Sigmoid colon (tissue), 6 donors: ENCODE measurements at regions not wholly inside any gene's neighbourhood (a gene's known extent, or its start where the extent isn't known, plus 50 kb on each side); places are given as distances from the start of the nearest gene placed in this dataset.

Experiments
- DNase-seq: peaks from one replicate; pipeline ENCODE4 v3.0.0-alpha.2; 2019
- H3K27ac ChIP-seq, 4 donors: fragments of 200-600 bp; sonication (generic); one replicate each; pipeline ENCODE4 v1.5.1; 2016 to 2019; ENCODE audit warnings: mild to moderate bottlenecking in 1 of 4
- H3K27me3 ChIP-seq, 3 donors: fragments of 200-600 bp; sonication (generic); one replicate each; pipeline ENCODE4 v1.5.1; 2019; ENCODE audit warnings: mild to moderate bottlenecking in 1 of 3
- H3K36me3 ChIP-seq, 4 donors: fragments of 200-600 bp; sonication (generic); one replicate each; pipeline ENCODE4 v1.5.1; 2016 to 2019
- H3K4me1 ChIP-seq, 4 donors: fragments of 200-600 bp; sonication (generic); one replicate each; pipeline ENCODE4 v1.5.1; 2017 to 2019
- H3K4me3 ChIP-seq, 4 donors: fragments of 200-600 bp; sonication (generic); one replicate each; pipeline ENCODE4 v1.5.1; 2017 to 2019; ENCODE audit warnings: mild to moderate bottlenecking in 2 of 4, moderate library complexity in 1 of 4
- H3K9me3 ChIP-seq, 4 donors: fragments of 200-600 bp in 3 of 4; sonication (generic) in 3 of 4; one replicate each; pipeline versions ENCODE4 v1.5.1 to v1.6.1; 2013 to 2019
- CTCF ChIP-seq, 4 experiments: fragments of 450-650 bp in 3 of 4; fragments of 200-600 bp in 1 of 4; IDR thresholded peaks; one replicate each; pipeline ENCODE4 v1.5.1; 2016 to 2019; ENCODE audit warnings: antibody characterized with exemption in 4 of 4, mild to moderate bottlenecking in 3 of 4, moderate library complexity in 2 of 4
- EP300 ChIP-seq, 4 donors: sonication (generic); formaldehyde crosslinking; IDR thresholded peaks; one replicate each; pipeline ENCODE4 v1.6.1; 2017; ENCODE audit warnings: antibody characterized with exemption in 4 of 4
- POLR2A ChIP-seq, 2 donors: fragments of 450-650 bp; IDR thresholded peaks; one replicate each; pipeline ENCODE4 v1.6.1; 2016; ENCODE audit warnings: antibody characterized with exemption in 2 of 2, mild to moderate bottlenecking in 2 of 2, moderate library complexity in 2 of 2
- POLR2AphosphoS5 ChIP-seq, 4 donors: sonication (generic); formaldehyde crosslinking; IDR thresholded peaks; one replicate each; pipeline ENCODE4 v1.6.1; 2017; ENCODE audit warnings: antibody characterized with exemption in 4 of 4
- WGBS, 2 donors: extraction: QIAGEN DNeasy Blood & Tissue Kit; methylation state at CpG; one replicate each; pipeline ENCODE4 v1.1.7; 2013; 5-methylcytosine and 5-hydroxymethylcytosine counted together
- intact Hi-C: fragments of 100-400 bp; cut with DNase I; formaldehyde crosslinking; loops from one replicate; pipeline ENCODE4 v1.15.1; 2023
- donor health status: healthy with polysubstance abuse.
- donor health status: healthy.

- Histone ChIP-seq H3K4me3 (no peak overlapping the region), H3K27ac (no peak overlapping the region), H3K27me3 (no peaks in the 10 kb centered on the region), H3K9me3 (no peaks in the 10 kb centered on the region), H3K4me1 (no peaks in the 10 kb centered on the region), H3K36me3 (no peaks in the 10 kb centered on the region)
- intact Hi-C loops: no loop called here
- no peak for TF ChIP-seq POLR2A (IDR thresholded peaks at IDR 0.05)
- no peak for TF ChIP-seq POLR2AphosphoS5 (IDR thresholded peaks at IDR 0.05)
- no peak for TF ChIP-seq CTCF (IDR thresholded peaks at IDR 0.05)
- TF ChIP-seq EP300 (IDR thresholded peaks at IDR 0.05): no peak
- WGBS, 2 donors: 51 to 73% methylated on average over 3 of the region's 3 CpGs
- no peak for DNase-seq
Observed at GRCh38 chr1:88530246-88530645, 153.8 kb upstream of the PKN2 start.

GRCh38 chr1:88537787-88538186, 146.3 kb upstream of the PKN2 start:
- 78 to 85% methylated on average over 3 of the region's 3 CpGs for WGBS, 2 donors
- Histone ChIP-seq H3K9me3 (no peaks in the 10 kb centered on the region), H3K4me3 (no peak overlapping the region), H3K27me3 (no peaks in the 10 kb centered on the region), H3K27ac (no peak overlapping the region), H3K4me1 (no peaks in the 10 kb centered on the region), H3K36me3 (no peaks in the 10 kb centered on the region)
- TF ChIP-seq POLR2AphosphoS5 (IDR thresholded peaks at IDR 0.05) (no peak), EP300 (IDR thresholded peaks at IDR 0.05) (no peak), POLR2A (IDR thresholded peaks at IDR 0.05) (no peak)
- DNase-seq: no peak
- intact Hi-C loops: no loop called here

GRCh38 chr1:88538222-88538899, 145.7 kb upstream of the PKN2 start:
- DNase-seq: no peak
- no peak overlapping the region for H3K4me3 ChIP-seq
- no peak for TF ChIP-seq POLR2A (IDR thresholded peaks at IDR 0.05)
- no peaks in the 10 kb centered on the region for H3K4me1 ChIP-seq
- intact Hi-C loops: no loop called here
- no peaks in the 10 kb centered on the region for H3K36me3 ChIP-seq
- WGBS, 2 donors: 66 to 71% methylated on average over 2 of the region's 2 CpGs
- H3K27me3 ChIP-seq: no peaks in the 10 kb centered on the region
- no peak overlapping the region for H3K27ac ChIP-seq
- H3K9me3 ChIP-seq: no peaks in the 10 kb centered on the region

DNA sequence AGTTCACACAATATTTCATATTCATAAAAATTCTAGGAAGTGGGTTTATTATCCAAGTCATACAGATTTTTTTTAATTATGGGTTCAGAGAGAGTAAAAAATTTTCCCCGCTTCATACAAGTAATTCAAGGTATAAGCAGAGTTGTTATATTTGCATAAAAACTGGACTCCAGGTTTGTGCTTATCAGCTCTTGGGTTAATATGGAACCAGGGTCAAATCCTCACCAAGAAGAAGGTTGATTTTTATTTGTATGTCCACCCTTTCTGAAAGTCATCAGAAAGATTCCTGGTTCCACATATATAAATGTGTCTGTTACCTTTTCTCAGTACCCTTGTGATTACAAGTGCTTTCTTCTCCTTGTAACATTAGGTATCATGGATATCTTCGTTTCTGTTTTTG, 143.8 kb upstream of the PKN2 start:
- 69 to 85% methylated on average over 2 of the region's 2 CpGs for WGBS, 2 donors
- Histone ChIP-seq H3K27ac (no peak overlapping the region), H3K4me3 (no peak overlapping the region), H3K4me1 (no peaks in the 10 kb centered on the region), H3K36me3 (no peaks in the 10 kb centered on the region), H3K9me3 (no peaks in the 10 kb centered on the region), H3K27me3 (no peaks in the 10 kb centered on the region)
- no peak for TF ChIP-seq EP300 (IDR thresholded peaks at IDR 0.05)
- TF ChIP-seq CTCF (IDR thresholded peaks at IDR 0.05): no peak
- TF ChIP-seq POLR2A (IDR thresholded peaks at IDR 0.05): no peak
- TF ChIP-seq POLR2AphosphoS5 (IDR thresholded peaks at IDR 0.05): no peak
- DNase-seq: no peak
- intact Hi-C loops: no loop called here

- H3K4me1 ChIP-seq: no peaks in the 10 kb centered on the region
- H3K27ac ChIP-seq: no peak overlapping the region
- DNase-seq: no peak
- WGBS, 2 donors: 84 to 87% methylated on average over 1 of the region's 1 CpG
- H3K9me3 ChIP-seq: no peaks in the 10 kb centered on the region
- H3K36me3 ChIP-seq: no peaks in the 10 kb centered on the region
- H3K27me3 ChIP-seq: no peaks in the 10 kb centered on the region
- intact Hi-C loops: no loop called here
- H3K4me3 ChIP-seq: no peak overlapping the region
- TF ChIP-seq POLR2AphosphoS5 (IDR thresholded peaks at IDR 0.05): no peak
- no peak for TF ChIP-seq EP300 (IDR thresholded peaks at IDR 0.05)
- TF ChIP-seq POLR2A (IDR thresholded peaks at IDR 0.05): no peak
- TF ChIP-seq CTCF (IDR thresholded peaks at IDR 0.05): no peak
Observed at GRCh38 chr1:88541596-88541995, 142.5 kb upstream of the PKN2 start.

DNA sequence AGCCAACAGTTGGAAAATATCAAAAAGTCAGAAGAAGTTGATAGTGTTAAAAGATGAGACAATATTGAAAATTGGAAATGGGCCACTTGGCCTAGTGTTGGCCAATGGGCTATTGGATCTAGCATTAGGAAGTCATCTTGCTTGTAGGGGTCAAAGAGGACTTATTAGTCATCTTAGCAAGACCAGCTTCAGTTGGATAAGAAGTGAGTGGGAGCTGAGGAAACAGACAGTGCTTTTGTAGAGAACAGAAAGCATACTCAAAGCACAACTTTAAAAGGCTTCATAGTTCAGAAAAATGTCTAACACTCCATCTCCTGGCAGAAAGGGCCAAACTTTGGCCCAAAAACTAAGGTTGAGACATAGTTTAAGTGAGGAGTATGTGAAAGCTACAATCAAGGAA, 139.9 kb upstream of the PKN2 start:
- Histone ChIP-seq H3K27ac (no peak overlapping the region), H3K36me3 (no peaks in the 10 kb centered on the region), H3K4me3 (no peak overlapping the region), H3K4me1 (no peaks in the 10 kb centered on the region), H3K27me3 (no peaks in the 10 kb centered on the region), H3K9me3 (no peaks in the 10 kb centered on the region)
- intact Hi-C loops: no loop called here
- no peak for DNase-seq
- no peak for TF ChIP-seq POLR2AphosphoS5 (IDR thresholded peaks at IDR 0.05)
